ENCODE measurements at regions not wholly inside any gene's neighbourhood (a gene's known extent, or its start where the extent isn't known, plus 50 kb on each side); places are given as distances from the start of the nearest gene placed in this dataset.

- no peak for TF ChIP-seq SP1 (IDR thresholded peaks at IDR 0.05)
- TF ChIP-seq HDGF (IDR thresholded peaks at IDR 0.05; ENCODE audit: borderline replicate concordance) = no peak
- no peak for TF ChIP-seq SUZ12 (IDR thresholded peaks at IDR 0.05)
- TF ChIP-seq TARDBP (IDR thresholded peaks at IDR 0.05) = no peak
- no peak for TF ChIP-seq BHLHE40 (IDR thresholded peaks at IDR 0.05; ENCODE audit: borderline replicate concordance)
- no peak for TF ChIP-seq FOXA1 (IDR thresholded peaks at IDR 0.05)
- TF ChIP-seq L3MBTL2 (conservative IDR thresholded peaks at IDR 0.05) = no peak
- TF ChIP-seq ELF4 (IDR thresholded peaks at IDR 0.05) = no peak
Observed at GRCh38 chr14:38727731-38728130, 375.3 kb downstream of the SEC23A start.
